Vagina (tissue), 2 donors: ENCODE measurements at regions not wholly inside any gene's neighbourhood (a gene's known extent, or its start where the extent isn't known, plus 50 kb on each side); places are given as distances from the start of the nearest gene placed in this dataset.

Experiments
- POLR2A ChIP-seq, 2 donors: fragments of 450-650 bp; IDR thresholded peaks; one replicate each; pipeline ENCODE4 v1.6.1; 2017; ENCODE audit warnings: antibody characterized with exemption in 2 of 2, mild to moderate bottlenecking in 2 of 2, moderate library complexity in 2 of 2
- POLR2AphosphoS5 ChIP-seq, 2 donors: sonication (generic); formaldehyde crosslinking; IDR thresholded peaks; one replicate each; pipeline ENCODE4 v1.9.0; 2017; ENCODE audit warnings: antibody characterized with exemption in 2 of 2, mild to moderate bottlenecking in 2 of 2, low read depth in 1 of 2; ENCODE audit not compliant: insufficient read depth in 1 of 2
- TF ChIP-seq, protein P1 (sequence below), 3 experiments: fragments of 450-650 bp in 2 of 3; fragments of 200-600 bp in 1 of 3; sonication (generic) in 1 of 3; IDR thresholded peaks; one replicate each; pipeline ENCODE4 v1.5.1; 2017 to 2019; ENCODE audit warnings: antibody characterized with exemption in 3 of 3, mild to moderate bottlenecking in 2 of 3, moderate library complexity in 2 of 3

DNA sequence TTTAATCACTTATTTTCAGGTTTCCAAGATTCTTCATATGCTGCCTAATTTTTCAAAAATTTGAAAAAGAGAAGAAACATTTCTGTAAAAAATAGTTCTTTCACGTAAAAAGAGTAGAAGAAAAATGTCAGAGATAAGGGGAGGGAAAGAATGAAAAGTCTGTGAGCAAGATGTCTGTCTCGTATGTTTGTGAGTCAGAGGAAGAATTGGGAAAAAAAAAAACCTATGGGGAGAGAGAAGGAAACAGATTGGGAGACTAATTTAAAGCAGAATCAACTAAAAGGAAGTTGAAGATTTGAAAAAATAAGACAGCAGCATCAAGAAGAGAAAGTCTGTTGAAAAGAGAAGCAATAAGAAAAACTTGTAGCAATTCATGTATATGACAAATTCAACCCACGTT is 456.3 kb downstream of the HINT1 start:
- TF ChIP-seq, protein P1, sequence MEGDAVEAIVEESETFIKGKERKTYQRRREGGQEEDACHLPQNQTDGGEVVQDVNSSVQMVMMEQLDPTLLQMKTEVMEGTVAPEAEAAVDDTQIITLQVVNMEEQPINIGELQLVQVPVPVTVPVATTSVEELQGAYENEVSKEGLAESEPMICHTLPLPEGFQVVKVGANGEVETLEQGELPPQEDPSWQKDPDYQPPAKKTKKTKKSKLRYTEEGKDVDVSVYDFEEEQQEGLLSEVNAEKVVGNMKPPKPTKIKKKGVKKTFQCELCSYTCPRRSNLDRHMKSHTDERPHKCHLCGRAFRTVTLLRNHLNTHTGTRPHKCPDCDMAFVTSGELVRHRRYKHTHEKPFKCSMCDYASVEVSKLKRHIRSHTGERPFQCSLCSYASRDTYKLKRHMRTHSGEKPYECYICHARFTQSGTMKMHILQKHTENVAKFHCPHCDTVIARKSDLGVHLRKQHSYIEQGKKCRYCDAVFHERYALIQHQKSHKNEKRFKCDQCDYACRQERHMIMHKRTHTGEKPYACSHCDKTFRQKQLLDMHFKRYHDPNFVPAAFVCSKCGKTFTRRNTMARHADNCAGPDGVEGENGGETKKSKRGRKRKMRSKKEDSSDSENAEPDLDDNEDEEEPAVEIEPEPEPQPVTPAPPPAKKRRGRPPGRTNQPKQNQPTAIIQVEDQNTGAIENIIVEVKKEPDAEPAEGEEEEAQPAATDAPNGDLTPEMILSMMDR (IDR thresholded peaks at IDR 0.05), result no peak
- TF ChIP-seq POLR2A (IDR thresholded peaks at IDR 0.05), result no peak
- no peak for TF ChIP-seq POLR2AphosphoS5 (IDR thresholded peaks at IDR 0.05; ENCODE audit: insufficient read depth in 1 of 2, low read depth in 1 of 2)
